DND-41 (cell line): ENCODE measurements at regions not wholly inside any gene's neighbourhood (a gene's known extent, or its start where the extent isn't known, plus 50 kb on each side); places are given as distances from the start of the nearest gene placed in this dataset.

ENCODE experiments used
- EZH2 ChIP-seq: IDR thresholded peaks from 3 replicates; pipeline ENCODE4 v1.6.1; 2012; ENCODE audit warnings: borderline replicate concordance, low read depth, mild to moderate bottlenecking, moderate library complexity, low read length, inconsistent platforms; ENCODE audit not compliant: severe bottlenecking
- TF ChIP-seq, protein P1 (sequence below): IDR thresholded peaks from 2 replicates; pipeline ENCODE4 v1.5.1; 2012; ENCODE audit warnings: borderline replicate concordance, low read length, moderate library complexity, mild to moderate bottlenecking; ENCODE audit not compliant: poor library complexity, severe bottlenecking; ENCODE audit errors: extremely low read depth

GRCh38 chr7:26574476-26574875 lies 282.8 kb downstream of the SNX10 start:
- TF ChIP-seq, protein P1, sequence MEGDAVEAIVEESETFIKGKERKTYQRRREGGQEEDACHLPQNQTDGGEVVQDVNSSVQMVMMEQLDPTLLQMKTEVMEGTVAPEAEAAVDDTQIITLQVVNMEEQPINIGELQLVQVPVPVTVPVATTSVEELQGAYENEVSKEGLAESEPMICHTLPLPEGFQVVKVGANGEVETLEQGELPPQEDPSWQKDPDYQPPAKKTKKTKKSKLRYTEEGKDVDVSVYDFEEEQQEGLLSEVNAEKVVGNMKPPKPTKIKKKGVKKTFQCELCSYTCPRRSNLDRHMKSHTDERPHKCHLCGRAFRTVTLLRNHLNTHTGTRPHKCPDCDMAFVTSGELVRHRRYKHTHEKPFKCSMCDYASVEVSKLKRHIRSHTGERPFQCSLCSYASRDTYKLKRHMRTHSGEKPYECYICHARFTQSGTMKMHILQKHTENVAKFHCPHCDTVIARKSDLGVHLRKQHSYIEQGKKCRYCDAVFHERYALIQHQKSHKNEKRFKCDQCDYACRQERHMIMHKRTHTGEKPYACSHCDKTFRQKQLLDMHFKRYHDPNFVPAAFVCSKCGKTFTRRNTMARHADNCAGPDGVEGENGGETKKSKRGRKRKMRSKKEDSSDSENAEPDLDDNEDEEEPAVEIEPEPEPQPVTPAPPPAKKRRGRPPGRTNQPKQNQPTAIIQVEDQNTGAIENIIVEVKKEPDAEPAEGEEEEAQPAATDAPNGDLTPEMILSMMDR = no peak
- no peak for TF ChIP-seq EZH2
